Astrocyte (in vitro differentiated cells and primary cell): ENCODE measurements at regions not wholly inside any gene's neighbourhood (a gene's known extent, or its start where the extent isn't known, plus 50 kb on each side); places are given as distances from the start of the nearest gene placed in this dataset.
"Not testable (repeated sequence)": the region's sequence is repeated elsewhere in the genome, so short reads cannot be mapped to it uniquely, and the experiment has no call there.

Experiments used
- DNase-seq: peaks from one replicate; pipeline ENCODE4 v3.0.0-alpha.2; 2010; ENCODE audit warnings: low read depth
- FAIRE-seq: peaks from 2 replicates; lab custom pipeline; 2011; peaks lifted over from hg19 to GRCh38; lab: Jason Lieb, UNC
- H2AFZ ChIP-seq: 2 replicates; pipeline ENCODE4 v1.6.0; 2012; ENCODE audit warnings: low read depth, low read length, inconsistent platforms
- H3K27ac ChIP-seq: 2 replicates; pipeline ENCODE4 v1.5.1; 2011; ENCODE audit warnings: low read depth, low read length, inconsistent platforms
- H3K27me3 ChIP-seq: 2 replicates; pipeline ENCODE4 v1.6.0; 2011; ENCODE audit warnings: low read length, inconsistent platforms; ENCODE audit not compliant: insufficient read depth
- H3K36me3 ChIP-seq: 2 replicates; pipeline ENCODE4 v1.5.1; 2011; ENCODE audit warnings: low read length, inconsistent platforms; ENCODE audit not compliant: insufficient read depth
- H3K4me1 ChIP-seq: 2 replicates; pipeline ENCODE4 v1.5.1; 2011; ENCODE audit warnings: low read length, inconsistent platforms; ENCODE audit not compliant: insufficient read depth
- H3K4me2 ChIP-seq: 2 replicates; pipeline ENCODE4 v1.6.0; 2012; ENCODE audit warnings: low read length, inconsistent platforms
- H3K4me3 ChIP-seq: 2 replicates; pipeline ENCODE4 v1.5.1; 2011; ENCODE audit warnings: low read depth, mild to moderate bottlenecking, low read length, inconsistent platforms; ENCODE audit not compliant: insufficient read depth
- H3K79me2 ChIP-seq: 2 replicates; pipeline ENCODE4 v1.6.0; 2012; ENCODE audit warnings: mild to moderate bottlenecking, low read length, inconsistent platforms; ENCODE audit not compliant: insufficient read depth
- H3K9ac ChIP-seq: 2 replicates; pipeline ENCODE4 v1.6.0; 2012; ENCODE audit warnings: mild to moderate bottlenecking, low read length, inconsistent platforms
- H3K9me3 ChIP-seq: 2 replicates; pipeline ENCODE4 v1.5.1; 2012; ENCODE audit warnings: low read depth, mild to moderate bottlenecking, low read length, inconsistent platforms; ENCODE audit not compliant: insufficient read depth
- H4K20me1 ChIP-seq: 2 replicates; pipeline ENCODE4 v1.6.0; 2012; ENCODE audit warnings: low read length, inconsistent platforms; ENCODE audit not compliant: insufficient read depth
- H3K27ac Mint-ChIP-seq: one replicate; pipeline ENCODE4 v1.8.0; 2021; ENCODE audit warnings: mild to moderate bottlenecking, mixed read lengths; ENCODE audit not compliant: unreplicated experiment
- H3K27me3 Mint-ChIP-seq: one replicate; pipeline ENCODE4 v1.8.0; 2021; ENCODE audit warnings: low read depth, mixed read lengths; ENCODE audit not compliant: unreplicated experiment
- H3K36me3 Mint-ChIP-seq: one replicate; pipeline ENCODE4 v1.8.0; 2021; ENCODE audit warnings: low read depth, mixed read lengths; ENCODE audit not compliant: unreplicated experiment
- H3K4me1 Mint-ChIP-seq: one replicate; pipeline ENCODE4 v1.8.0; 2021; ENCODE audit warnings: low read depth, mixed read lengths; ENCODE audit not compliant: unreplicated experiment
- H3K4me3 Mint-ChIP-seq: one replicate; pipeline ENCODE4 v1.8.0; 2021; ENCODE audit warnings: mild to moderate bottlenecking, moderate library complexity, mixed read lengths; ENCODE audit not compliant: unreplicated experiment
- H3K9me3 Mint-ChIP-seq: one replicate; pipeline ENCODE4 v1.8.0; 2021; ENCODE audit warnings: mild to moderate bottlenecking, mixed read lengths; ENCODE audit not compliant: unreplicated experiment
- EZH2 ChIP-seq: IDR thresholded peaks from 2 replicates; pipeline ENCODE4 v1.6.1; 2012; ENCODE audit warnings: mild to moderate bottlenecking, low read length, inconsistent platforms; ENCODE audit not compliant: insufficient read depth
- TF ChIP-seq, protein P1 (sequence below): IDR thresholded peaks from 2 replicates; pipeline ENCODE4 v1.5.1; 2011; ENCODE audit warnings: low read depth, mild to moderate bottlenecking, inconsistent platforms, low read length, moderate library complexity; ENCODE audit not compliant: insufficient read depth

DNA sequence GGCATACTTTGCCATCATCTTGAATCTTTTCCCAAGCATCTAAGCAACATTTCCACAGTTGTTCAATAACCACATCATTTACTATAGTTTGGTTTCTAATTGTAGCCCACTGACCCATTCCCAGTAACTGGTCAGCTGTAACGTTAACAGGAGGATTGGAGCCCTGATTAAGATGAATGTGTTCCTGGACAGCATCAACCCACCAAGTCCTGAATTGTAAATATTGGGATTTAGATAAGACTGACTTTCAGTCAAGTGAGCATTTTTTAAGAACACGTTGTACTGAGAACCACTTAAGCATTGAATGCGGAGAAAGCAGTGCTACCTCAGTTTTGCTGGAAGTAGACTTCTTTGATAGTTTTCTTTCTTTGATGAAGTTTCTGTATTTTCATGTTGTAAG is 53.3 kb upstream of the ARL4D start:
- not testable (repeated sequence) for H3K27ac Mint-ChIP-seq, H3K27ac ChIP-seq, H3K27me3 ChIP-seq, H3K27me3 Mint-ChIP-seq, H2AFZ ChIP-seq, H3K4me3 Mint-ChIP-seq, H3K79me2 ChIP-seq, H3K4me3 ChIP-seq, FAIRE-seq, DNase-seq, H3K9ac ChIP-seq, H3K4me2 ChIP-seq, H3K4me1 Mint-ChIP-seq, H3K36me3 ChIP-seq
- Histone ChIP-seq H3K4me1 (peaks cover 19% of the 10 kb centered on the region), H3K9me3 (peaks cover 34% of the 10 kb centered on the region), H4K20me1 (peaks cover 27% of the 10 kb centered on the region)
- Mint-ChIP-seq H3K9me3 (peaks cover 35% of the 10 kb centered on the region), H3K36me3 (peaks cover 23% of the 10 kb centered on the region)

DNA sequence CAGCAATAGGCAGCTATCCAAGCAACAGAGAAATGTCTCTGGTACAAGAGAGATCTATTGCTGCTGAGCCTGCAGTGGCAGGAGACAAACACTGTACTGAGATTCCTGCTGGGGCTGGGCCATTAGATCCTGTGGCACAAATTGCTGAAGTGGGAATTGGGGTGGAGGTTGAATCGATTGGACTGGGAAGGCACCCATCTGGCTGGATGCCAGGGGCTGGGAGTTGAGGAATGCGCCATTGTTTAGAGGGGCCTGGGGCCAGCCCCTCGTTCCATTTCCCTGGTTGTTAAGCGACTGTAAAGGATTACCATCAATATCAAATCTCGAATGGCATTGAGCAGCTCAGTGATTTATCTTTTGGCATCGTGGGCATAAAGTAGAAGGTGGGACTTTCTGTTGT is 54.1 kb upstream of the ARL4D start:
- FAIRE-seq = no peak
- Mint-ChIP-seq H3K36me3 (peaks cover 20% of the 10 kb centered on the region), H3K27ac (no peak overlapping the region), H3K4me3 (no peak overlapping the region), H3K4me1 (peaks cover 10% of the 10 kb centered on the region), H3K9me3 (peaks cover 30% of the 10 kb centered on the region), H3K27me3 (no peaks in the 10 kb centered on the region)
- no peak overlapping the region for H3K9ac ChIP-seq
- H3K9me3 ChIP-seq = peaks cover 30% of the 10 kb centered on the region
- TF ChIP-seq EZH2 = no peak
- TF ChIP-seq, protein P1, sequence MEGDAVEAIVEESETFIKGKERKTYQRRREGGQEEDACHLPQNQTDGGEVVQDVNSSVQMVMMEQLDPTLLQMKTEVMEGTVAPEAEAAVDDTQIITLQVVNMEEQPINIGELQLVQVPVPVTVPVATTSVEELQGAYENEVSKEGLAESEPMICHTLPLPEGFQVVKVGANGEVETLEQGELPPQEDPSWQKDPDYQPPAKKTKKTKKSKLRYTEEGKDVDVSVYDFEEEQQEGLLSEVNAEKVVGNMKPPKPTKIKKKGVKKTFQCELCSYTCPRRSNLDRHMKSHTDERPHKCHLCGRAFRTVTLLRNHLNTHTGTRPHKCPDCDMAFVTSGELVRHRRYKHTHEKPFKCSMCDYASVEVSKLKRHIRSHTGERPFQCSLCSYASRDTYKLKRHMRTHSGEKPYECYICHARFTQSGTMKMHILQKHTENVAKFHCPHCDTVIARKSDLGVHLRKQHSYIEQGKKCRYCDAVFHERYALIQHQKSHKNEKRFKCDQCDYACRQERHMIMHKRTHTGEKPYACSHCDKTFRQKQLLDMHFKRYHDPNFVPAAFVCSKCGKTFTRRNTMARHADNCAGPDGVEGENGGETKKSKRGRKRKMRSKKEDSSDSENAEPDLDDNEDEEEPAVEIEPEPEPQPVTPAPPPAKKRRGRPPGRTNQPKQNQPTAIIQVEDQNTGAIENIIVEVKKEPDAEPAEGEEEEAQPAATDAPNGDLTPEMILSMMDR = no peak
- no peak overlapping the region for H3K4me2 ChIP-seq
- no peak overlapping the region for H3K27ac ChIP-seq
- no peak overlapping the region for H2AFZ ChIP-seq
- no peak overlapping the region for H3K4me3 ChIP-seq
- no peaks in the 10 kb centered on the region for H3K27me3 ChIP-seq
- peaks cover 19% of the 10 kb centered on the region for H3K4me1 ChIP-seq
- peaks cover 27% of the 10 kb centered on the region for H4K20me1 ChIP-seq
- no peak for DNase-seq
- H3K36me3 ChIP-seq = no peaks in the 10 kb centered on the region
- H3K79me2 ChIP-seq = peaks cover 9% of the 10 kb centered on the region

DNA sequence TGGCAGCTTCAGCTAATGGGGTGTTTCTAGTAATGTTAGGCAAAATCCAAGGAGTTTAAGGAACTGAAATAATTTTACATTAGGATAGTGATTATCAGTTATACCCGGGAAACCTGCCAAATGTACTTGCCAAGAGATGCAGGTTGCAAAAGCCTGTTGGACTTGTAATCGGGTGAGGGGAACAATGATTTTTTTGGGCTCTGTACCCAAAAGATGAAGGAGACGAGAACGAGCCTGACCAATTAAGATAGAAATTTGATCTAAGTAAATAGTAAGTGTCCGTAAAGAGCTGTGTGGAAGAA is 56.3 kb upstream of the ARL4D start:
- H3K9me3 Mint-ChIP-seq = peaks cover 12% of the 10 kb centered on the region
- no peaks in the 10 kb centered on the region for H3K27me3 Mint-ChIP-seq
- Histone ChIP-seq H3K4me2 (peak overlapping the region; percentile 67), H3K4me3 (peak overlapping the region; percentile 14), H3K79me2 (peaks cover 9% of the 10 kb centered on the region), H3K4me1 (peaks cover 19% of the 10 kb centered on the region), H3K9ac (no peak overlapping the region), H4K20me1 (peaks cover 32% of the 10 kb centered on the region), H2AFZ (no peak overlapping the region), H3K36me3 (no peaks in the 10 kb centered on the region), H3K27ac (peak overlapping the region; percentile 38), H3K9me3 (peaks cover 9% of the 10 kb centered on the region), H3K27me3 (no peaks in the 10 kb centered on the region)
- H3K36me3 Mint-ChIP-seq = peaks cover 7% of the 10 kb centered on the region
- TF ChIP-seq EZH2 = no peak
- TF ChIP-seq, protein P1 = no peak
- DNase-seq = peak; percentile 17
- FAIRE-seq = no peak
- H3K27ac Mint-ChIP-seq = no peak overlapping the region
- H3K4me1 Mint-ChIP-seq = peaks cover 10% of the 10 kb centered on the region
- H3K4me3 Mint-ChIP-seq = no peak overlapping the region
